ENCODE measurements at regions not wholly inside any gene's neighbourhood (a gene's known extent, or its start where the extent isn't known, plus 50 kb on each side); places are given as distances from the start of the nearest gene placed in this dataset.

DNA sequence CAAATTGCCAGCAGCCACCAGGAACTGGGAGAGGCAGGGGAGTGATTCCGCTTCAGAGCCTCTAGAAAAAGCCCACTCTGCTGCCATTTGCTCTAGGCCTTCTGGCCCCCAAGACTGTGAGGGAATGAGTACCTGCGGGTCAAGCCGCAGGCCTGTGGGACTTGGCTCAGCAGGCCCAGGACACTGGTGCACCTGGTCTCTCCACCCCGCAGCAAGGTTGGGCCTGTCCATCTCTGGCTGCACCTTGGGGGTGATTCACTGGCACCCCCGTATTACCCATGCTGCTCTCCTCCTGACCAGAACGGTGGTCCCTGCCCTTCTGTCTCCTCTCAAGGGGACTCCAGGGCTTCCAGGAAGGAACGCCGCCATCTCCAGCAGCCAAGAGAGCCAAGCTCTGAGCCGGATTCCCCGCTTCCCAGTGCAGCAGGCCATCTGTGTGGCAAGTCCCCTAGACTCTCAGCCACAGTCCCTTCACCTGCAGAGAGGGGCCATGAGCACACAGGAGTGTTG is 78.4 kb upstream of the OLFM1 start:
- no peak for DNase-seq (ENCODE audit: low spot score)

DNA sequence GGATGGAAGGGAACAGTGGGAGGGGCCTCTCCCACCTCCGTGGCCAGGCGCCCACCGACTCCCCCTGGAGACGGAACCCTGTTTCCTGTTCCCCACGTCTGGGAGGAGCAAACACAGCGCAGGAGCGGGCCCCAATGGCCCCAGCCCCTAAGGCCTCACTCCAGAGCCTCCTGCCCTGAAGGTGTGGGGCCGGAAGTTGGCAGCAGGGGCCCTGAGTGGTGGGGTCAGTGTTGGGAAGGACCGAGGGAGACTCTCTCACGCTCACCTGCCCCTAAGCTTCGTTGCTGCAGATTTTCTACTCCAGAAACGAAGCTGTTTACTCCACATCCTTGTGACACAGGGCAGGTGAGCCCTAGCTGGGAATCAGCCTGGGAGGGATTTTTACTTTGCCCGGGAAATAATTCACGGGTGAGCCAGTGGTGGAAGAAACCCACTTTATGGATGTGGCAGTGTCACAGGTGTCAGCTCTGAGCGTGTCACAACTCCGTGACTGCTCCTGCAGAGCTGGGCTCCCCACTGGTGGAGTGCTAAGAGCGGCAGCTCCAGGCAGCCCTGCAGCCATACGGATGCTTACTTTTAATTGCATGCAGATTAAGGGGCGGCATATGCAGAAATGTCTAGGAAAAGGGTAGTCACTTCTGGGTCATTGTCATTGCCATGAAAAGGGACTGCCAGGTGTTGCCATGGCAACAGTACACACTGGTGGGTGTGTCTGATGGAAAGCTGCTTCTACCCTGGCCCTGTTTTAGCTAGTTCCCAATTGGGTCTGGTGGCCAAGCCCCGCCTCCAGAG is 77.5 kb upstream of the OLFM1 start:
- DNase-seq (ENCODE audit: low spot score) = no peak

DNA sequence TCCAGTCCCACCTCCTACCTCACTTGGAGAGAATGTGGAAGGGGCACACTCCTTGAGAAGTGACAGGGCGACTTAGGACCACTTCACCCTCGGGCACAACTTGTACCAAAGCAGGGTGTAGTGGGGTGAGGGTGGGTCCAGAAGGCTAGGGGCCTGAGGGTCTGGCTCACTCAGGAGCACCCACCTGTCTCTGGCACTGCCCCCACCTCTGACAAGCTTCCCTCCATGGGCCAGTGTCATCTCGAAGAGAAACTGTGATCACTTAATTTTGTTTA is 76.9 kb upstream of the OLFM1 start:
- DNase-seq (ENCODE audit: low spot score) = no peak

DNA sequence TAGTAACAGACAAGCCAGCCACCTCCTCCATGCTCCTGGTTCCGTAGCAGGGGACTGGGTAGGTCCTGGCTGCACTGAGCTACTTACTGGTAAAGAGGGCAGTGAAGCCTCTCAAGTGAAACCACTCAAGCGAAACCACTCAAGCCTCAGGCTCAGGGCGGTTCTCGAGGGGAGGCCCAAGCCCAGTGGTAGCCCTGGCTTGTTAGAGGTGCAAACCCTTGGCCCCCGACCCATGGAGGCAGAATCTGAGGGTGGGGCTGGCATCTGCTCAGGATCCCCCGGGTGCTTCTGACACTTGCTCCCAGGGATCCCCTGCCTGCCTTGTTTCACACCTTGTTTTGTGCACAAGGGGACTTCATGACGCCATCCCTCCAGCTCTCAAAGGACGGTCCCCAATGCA is 76.5 kb upstream of the OLFM1 start:
- DNase-seq (ENCODE audit: low spot score) = no peak

DNA sequence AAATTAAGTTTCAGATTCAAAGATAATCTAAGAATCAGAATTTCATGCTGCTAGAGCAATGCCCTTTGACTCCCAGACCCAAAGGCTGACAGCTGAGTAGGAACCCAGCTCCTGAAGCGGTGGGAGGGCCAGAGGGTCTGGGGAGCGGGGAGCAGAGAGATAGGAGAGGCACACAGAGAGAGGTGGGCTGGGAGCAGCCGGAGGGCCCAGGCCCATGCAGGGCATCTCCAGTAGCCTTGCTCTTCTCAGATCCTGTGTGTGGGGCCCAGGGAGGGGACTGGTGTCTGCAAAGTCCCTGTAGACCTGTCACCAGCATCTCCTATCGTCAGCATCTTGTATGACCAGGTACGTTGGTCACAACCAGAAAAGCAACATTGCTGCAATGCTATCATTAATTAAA is 75.3 kb upstream of the OLFM1 start:
- no peak for DNase-seq (ENCODE audit: low spot score)

DNA sequence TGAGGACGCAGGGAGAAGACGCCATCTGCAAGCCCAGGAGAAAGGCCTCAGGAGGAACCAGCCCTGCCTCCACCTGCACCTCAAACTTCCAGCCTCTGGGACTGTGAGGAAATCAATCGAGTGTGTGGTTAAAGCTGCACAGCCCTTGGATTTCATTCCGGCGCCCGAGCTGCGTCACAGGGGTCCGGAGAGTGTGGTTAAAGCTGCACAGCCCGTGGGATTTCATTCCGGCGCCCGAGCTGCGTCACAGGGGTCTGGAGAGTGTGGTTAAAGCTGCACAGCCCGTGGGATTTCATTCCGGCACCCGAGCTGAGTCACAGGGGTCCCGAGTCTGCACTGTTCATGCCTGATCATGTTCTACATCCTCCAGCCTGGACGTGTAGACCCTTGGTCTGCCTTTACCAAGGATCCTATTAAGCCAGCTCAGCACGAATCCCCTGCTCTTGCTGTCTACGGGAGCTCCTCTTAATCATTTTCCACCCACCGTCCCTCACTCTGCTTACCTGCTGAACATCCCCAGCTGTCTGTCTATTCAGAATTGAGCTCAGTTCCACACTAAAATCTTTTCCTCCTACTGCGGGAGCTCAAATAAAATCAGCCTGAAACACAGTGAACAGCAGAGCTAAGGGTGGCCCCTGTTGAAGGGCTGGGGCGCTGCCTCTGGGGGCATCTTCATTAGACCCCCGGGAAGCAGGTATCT is 73.0 kb upstream of the OLFM1 start:
- DNase-seq (ENCODE audit: low spot score) = no peak

DNA sequence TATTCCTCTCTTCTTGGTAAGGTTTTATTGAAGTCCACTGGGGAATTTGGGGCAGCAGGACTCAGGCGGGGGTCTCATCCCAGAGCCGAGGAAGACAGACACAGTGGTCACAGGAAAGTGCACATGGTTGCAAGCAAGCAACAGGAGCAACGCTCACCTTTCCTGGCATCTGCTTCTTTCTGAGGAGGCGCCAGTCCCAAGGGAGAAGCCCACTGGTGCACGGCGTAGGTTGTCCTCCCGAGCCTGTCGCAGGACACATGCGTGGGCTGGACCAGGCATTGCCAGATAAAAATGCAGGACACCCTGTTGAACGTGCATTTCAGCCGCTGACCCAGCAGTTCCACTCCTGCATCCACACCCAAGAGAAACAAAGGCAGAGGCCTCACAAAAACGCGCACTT is 72.4 kb upstream of the OLFM1 start:
- no peak for DNase-seq (ENCODE audit: low spot score)

DNA sequence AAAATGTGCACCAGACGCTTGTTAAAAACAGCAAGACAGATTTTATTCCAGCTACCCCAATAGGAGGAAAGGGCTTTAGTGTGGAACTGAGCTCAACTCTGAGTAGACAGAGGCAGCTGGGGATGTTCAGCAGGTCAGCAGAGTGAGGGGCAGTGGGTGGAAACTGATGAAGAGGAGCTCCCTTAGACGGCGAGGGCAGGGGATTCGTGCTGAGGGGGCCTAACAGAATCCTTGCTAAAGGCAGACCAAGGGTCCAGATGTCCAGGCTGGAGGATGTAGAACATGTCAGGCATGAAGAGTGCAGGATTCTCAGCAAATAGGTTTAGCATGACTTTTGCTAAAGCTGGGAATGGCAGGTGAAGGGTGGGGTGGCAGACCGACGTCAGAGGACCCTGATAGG is 71.9 kb upstream of the OLFM1 start:
- DNase-seq (ENCODE audit: low spot score) = no peak

DNA sequence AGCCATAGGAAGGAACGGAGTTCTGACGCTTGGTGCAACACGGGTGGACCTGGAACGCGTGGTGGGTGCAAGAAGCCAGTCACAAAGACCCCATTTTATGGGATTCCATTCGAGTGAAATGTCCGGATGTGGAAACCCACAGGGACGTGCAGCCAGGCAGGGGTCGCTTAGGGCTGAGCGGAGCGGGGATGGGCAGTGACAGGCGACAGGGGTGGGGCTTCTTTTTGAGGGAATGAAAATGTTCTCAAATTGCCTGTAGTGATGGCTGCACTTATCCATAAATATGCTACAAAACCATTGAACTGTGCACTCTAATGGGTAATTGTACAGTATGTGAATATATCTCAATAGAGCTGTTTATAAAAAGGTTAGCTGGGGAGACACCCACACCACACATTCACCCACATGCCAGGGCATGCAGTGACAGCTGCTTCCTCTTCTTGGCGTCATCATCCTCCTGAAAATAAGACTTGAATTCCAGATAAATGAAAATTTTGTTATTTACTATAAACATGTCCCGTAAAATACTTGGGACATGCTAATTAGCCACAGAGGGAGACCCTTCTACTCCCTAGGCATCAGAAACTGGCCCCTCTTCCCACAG is 71.3 kb upstream of the OLFM1 start:
- no peak for DNase-seq (ENCODE audit: low spot score)

DNA sequence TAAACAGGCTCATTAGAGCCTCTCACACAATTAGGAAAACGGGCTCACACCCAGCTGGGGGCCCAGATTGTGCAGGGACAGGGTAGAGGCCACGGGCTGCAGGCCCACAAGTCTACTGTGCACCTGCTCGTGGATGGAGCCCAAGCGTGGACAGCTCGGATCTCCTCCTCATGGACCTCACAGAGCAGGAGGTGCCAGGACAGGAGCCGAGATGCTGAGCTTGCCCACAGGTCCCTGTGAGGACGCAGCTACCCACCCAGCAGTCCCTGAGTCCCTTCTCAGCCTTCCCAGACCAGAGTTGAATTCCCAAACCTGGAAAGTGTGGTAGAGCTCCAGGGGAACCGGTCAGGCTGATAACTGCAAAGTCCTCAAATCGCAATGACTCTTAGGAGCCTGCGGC is 70.6 kb upstream of the OLFM1 start:
- DNase-seq (ENCODE audit: low spot score) = no peak

DNA sequence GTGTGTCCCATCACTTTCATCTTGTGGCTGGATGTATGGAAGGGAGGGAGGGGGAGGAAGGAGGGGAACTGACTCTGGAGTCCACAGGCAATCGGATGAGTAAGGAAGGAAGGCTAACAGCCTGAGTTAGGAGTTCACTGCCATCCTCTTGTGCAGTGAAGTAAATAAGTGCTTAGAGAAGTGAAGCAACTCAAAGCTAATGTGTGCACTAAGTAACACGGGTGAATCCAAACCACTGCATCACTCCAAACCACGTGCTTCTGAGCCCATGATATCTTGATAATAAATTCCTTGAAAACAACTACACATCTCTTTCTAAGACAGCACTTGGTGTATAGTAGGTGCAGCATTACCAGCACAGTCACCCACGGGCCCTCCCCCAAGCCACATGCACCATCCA is 69.6 kb upstream of the OLFM1 start:
- DNase-seq (ENCODE audit: low spot score) = no peak

DNA sequence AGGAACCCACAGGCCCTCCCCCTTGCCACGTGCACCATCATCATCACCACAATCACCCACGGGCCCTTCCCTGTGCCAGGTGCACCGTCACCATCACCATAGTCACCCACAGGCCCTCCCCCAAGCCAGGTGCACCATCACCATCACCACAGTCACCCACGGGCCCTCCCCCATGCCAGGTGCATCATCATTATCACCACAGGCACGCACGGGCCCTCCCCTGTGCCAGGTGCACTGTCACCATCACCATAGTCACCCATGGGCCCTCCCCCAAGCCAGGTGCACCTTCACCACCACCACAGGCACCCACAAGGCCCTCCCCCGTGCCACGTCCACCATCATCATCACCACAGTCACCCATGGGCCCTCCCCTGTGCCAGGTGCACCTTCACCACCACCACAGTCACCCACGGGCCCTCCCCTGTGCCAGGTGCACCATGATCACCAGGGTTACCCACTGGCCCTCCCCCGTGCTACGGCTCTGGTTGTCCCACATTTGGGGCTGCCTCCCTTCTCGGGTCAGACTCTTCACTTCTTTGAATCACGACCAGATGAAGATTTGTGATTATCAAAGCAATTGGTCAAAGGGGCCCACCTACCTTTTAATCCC is 69.1 kb upstream of the OLFM1 start:
- no peak for DNase-seq (ENCODE audit: low spot score)

DNA sequence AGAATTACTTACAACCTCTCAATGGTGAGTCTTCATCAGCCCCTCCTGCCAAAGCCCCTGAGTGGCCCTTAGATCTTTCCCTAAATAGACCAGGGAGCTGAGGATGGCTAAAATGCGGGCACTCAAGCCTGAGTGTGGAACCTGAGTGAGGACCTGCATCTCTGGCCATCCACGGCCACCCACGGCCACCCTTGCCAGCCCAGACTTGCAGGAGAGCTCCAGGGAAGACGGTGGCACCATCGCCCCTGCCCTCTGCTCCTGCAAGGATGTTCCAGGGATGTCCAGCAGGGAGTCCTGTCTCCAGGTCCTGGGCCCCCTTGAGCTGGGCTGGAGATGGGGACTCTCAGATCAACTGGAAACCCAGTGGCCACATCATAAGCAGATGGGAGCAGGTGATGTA is 68.2 kb upstream of the OLFM1 start:
- DNase-seq (ENCODE audit: low spot score) = no peak

DNA sequence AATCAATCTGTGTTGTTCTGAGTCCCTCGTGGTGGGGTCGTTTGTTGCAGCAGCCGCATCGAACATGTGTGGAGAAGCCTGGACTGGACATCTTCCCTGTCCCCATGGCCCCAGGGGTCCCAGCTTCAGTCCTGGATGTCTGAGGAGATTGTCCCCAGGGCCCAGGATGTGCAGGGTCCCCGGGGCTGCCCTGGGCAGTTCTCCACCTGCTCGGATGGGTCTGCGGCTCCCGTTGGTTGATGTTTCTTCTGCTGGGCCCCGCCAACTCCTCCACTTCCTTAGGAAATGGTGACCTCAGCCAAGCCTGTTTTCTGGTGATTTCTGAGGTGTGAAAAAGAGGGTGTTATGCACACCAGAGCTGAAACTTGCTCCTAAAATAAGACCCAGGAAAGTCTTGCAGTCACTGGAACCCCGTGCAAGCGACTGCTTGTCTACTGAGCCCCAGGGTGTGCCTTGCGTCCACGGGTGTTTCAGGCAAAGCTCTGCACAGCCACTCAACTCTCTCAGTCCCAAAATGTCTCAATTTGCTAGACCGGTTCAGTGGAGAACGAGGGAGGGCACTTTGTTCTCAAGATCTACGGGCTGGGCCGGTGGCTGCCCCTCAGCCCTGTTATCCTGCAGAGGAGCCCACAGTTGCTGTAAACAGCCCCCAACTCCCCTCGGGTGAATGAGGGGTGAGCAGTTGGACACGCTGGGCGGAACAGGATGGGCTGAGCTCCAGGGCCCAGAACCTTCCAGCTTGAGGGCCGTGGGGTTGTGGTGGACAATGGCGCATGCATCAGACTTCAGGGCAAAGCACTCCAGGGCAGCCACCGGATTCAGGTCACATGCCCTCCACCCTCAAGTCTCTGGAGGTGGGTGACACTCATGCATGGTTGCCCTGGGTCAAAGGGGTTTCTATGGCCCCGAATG is 66.7 kb upstream of the OLFM1 start:
- DNase-seq (ENCODE audit: low spot score) = no peak

DNA sequence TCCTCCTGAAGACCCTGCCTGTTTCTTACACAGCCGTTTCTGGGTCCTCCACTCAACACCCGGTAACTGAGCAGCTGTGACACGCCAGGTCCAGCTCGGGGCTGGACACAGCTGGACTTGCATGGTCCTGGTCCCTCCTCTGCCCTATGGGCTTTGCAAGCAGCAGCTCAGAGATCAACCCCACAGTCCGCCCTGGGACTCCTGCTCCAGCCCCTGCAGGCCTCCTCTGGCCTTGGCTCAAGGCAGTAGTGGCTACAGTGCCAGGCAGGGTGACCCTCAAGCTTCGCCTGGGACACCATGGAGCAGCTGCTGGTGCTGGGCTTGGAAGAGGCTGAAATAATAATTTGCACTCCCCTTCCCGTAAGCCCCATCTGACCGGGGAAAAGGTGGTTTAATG is 66.1 kb upstream of the OLFM1 start:
- no peak for DNase-seq (ENCODE audit: low spot score)

DNA sequence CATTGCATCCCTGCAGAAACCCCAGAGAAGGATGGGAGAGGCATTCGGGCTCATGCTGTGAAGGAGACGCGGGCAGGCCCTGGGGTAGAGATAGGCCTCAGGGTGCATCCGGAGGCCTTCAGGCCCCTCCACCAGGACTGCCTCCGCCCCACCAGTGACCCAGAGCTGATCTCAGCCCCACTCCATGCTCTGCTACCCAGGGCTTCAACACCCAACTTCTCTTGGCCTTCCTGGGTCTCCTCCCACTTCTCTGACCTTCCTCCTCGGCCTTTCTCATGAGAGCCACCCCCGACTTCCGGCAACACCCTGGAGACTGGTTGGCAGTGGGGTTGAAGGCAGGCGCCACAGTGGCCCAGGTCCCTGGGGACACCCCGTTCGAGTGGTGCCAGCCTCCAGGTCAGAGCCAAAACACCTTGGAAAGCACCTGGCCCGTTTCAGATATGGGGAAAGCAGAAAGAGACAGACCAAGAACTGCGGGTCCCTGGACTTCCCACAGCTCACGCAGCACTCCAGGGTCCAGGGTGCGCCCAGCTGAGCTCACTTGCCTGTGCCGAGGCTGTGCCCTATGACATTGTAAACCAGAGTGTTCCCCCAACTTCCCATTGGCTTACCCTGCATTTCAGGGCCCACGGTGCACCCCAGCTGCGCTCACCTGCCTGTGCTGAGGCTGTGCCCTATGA is 65.1 kb upstream of the OLFM1 start:
- DNase-seq (ENCODE audit: low spot score) = no peak

DNA sequence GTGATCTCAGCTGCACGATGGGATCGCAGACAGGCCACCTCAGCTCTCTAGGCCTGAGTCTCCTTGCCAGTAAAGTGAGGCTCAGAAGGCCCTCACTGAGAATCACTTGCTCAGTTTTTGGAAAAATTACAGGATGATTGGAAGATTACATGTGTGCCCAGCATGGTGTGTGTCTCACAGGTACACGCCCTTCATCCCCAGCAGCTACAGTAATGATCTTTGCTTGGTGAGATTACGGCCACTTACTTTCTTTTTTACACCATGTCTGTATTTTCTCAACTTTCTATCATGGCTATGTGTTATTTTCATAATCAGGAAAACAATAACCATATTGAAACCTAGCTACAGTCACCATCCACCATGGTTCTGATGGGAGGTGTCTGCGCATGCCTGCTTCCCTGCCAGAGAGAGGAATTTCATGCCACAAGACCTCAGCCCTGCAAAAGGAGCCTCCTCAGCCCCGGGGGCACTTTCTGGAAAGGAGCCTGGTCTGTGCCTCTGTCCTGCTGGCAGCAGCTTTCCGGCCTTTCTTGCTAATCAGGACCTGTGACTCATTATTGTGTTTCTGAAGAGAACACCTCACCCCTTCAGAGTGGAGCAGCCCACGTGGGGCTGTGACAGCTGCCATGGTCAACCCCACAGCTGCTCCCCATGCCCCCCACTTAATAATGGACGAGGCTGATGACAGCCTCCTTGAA is 64.2 kb upstream of the OLFM1 start:
- peak; percentile 59 for DNase-seq (ENCODE audit: low spot score)

DNA sequence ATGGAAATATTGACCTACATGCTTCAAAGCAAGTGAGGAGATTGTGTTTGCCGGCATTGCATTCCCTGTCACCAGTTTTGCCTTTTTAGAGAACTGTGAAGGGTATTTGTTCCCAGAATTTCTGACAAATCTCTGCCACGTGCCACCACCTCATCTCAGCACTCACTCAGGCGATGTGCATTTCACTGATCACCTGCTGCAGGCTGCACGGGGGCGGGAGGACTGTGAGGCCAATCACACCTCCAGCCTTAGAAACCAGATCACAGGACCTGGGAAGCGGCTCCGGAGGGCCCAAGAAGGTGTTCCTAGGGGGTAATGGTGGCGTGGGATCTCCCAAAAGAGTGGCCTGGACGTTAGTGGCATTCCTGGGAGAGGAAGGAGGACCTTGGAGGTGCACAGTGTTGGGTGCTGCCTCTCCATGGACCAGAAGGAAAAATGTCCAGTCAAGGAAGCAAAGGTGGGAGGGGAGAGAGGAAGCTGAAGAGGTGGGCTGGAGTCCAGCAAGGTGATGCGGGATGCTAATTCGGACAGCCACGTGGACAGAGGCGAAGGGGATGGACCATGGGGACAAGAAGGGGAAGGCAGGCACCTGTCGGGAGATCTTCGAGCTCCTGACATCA is 63.6 kb upstream of the OLFM1 start:
- no peak for DNase-seq (ENCODE audit: low spot score)

DNA sequence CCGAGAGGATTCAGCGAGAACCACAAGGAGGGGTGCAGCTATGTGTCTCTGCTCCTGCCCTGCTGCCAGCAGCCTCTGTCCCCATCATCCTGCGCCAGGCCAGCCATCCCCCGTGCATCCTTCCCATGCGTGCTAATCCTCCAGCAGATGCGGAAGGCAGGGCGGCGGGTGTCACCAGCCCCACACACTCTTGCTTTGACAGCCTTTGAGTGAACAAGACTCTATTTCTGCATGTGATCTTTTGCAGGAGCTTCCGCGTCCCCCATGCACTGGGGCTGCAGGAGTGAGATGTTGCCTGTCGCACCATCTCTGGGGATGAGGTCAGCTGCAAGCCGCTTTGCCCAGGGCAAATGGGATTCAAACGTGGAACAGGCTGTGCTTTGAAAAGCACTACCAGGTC is 58.0 kb upstream of the OLFM1 start:
- no peak for DNase-seq (ENCODE audit: low spot score)

DNA sequence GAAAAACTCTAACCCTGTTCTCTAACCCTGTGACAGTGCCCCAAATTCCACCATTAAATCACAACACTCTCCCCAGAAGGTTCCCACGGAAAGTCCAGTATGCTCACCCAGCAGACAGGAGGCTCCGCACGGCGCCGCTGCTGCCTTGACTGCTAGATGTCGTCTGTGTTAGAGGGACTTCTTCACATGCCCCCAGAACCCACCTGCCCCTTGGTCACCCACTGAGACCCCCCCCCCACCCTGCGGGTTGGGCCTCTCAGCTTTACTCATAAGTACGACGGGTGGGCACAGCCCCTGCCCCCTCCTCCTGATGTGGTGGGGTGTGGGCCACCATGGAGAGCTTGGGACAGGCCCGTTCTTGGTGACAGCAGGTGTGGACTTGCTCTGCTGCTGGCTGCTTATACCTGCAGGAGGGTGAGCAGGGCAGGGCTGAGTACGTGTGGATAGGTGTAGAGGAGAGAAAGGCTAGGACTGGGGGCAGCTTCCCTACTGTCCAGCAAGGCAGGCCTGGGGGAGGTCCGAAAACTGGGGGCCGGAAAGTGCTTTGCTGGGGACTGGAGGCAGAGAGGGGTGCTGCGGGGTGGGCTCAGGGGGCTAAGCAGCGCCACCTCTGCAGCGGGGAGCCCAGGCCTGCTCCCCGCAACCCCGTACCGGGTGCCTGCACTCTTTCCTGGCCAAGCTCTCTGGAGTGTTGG is 57.5 kb upstream of the OLFM1 start:
- no peak for DNase-seq (ENCODE audit: low spot score)

Measured in RKO (cell line).